MCF 10A (cell line): ENCODE measurements at regions not wholly inside any gene's neighbourhood (a gene's known extent, or its start where the extent isn't known, plus 50 kb on each side); places are given as distances from the start of the nearest gene placed in this dataset.

Experiments
- BruUV-seq: library from RNA; stranded (reverse); fragments of 400-500 nt; replicated peaks from 2 replicates; lab custom pipeline; 2021; lab: Mats Ljungman, UMichigan
- CTCF ChIA-PET: fragments of 300-600 bp; sonication (Branson Sonifier 250); formaldehyde crosslinking; extraction: SDS; loops from one replicate; lab custom pipeline; 2021; ENCODE audit warnings: antibody characterized with exemption, inconsistent platforms; lab: Yijun Ruan, JAX
- POLR2A ChIA-PET: fragments of 300-600, 350-650 bp; sonication (Branson Sonifier 250); formaldehyde crosslinking; extraction: SDS; loops from one replicate; lab custom pipeline; 2020; ENCODE audit warnings: antibody characterized with exemption, inconsistent platforms; lab: Yijun Ruan, JAX
- DNase-seq: peaks from one replicate; pipeline ENCODE4 v3.0.0-alpha.2; 2018; ENCODE audit not compliant: unreplicated experiment
- H3K27ac Mint-ChIP-seq: one replicate; pipeline ENCODE4 v1.8.0; 2022; ENCODE audit warnings: mild to moderate bottlenecking, low read depth, mixed read lengths; ENCODE audit not compliant: unreplicated experiment
- H3K27me3 Mint-ChIP-seq: one replicate; pipeline ENCODE4 v1.8.0; 2022; ENCODE audit warnings: mixed read lengths; ENCODE audit not compliant: insufficient read depth, unreplicated experiment
- H3K36me3 Mint-ChIP-seq: one replicate; pipeline ENCODE4 v1.8.0; 2022; ENCODE audit warnings: mild to moderate bottlenecking, moderate library complexity, mixed read lengths; ENCODE audit not compliant: insufficient read depth, unreplicated experiment
- H3K4me1 Mint-ChIP-seq: one replicate; pipeline ENCODE4 v1.8.0; 2022; ENCODE audit warnings: mixed read lengths; ENCODE audit not compliant: insufficient read depth, unreplicated experiment
- H3K4me3 Mint-ChIP-seq: one replicate; pipeline ENCODE4 v1.8.0; 2022; ENCODE audit warnings: mild to moderate bottlenecking, moderate library complexity, mixed read lengths; ENCODE audit not compliant: unreplicated experiment
- H3K9me3 Mint-ChIP-seq: one replicate; pipeline ENCODE4 v1.8.0; 2022; ENCODE audit warnings: mixed read lengths; ENCODE audit not compliant: unreplicated experiment
- intact Hi-C: fragments of 100-400 bp; cut with micrococcal nuclease; formaldehyde crosslinking; loops from 2 replicates; pipeline ENCODE4 v1.14.1; 2022
- TF ChIP-seq, protein P1 (sequence below): fragments of 200-600 bp; IDR thresholded peaks from one replicate; pipeline ENCODE4 v1.8.0; 2022; ENCODE audit warnings: antibody characterized with exemption, mild to moderate bottlenecking; ENCODE audit not compliant: unreplicated experiment

DNA sequence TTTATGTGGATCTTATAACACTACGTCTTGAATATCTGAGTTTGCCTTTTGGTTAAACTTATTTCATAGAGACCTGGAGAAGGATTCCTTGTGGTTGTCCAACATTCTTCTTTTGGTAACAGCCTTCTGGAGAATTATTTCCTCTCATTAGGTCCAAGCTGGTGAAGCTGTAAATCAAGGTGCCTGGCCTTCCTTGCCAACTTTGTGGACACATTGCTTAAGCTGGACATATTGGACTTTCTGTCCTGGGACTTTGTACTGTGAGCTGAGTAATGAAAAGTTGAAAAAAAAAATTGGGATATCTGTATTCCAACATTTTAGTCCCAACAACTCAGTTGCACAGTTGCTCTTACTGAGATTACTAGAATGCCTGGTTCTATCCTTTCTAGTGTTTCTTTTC is 186.2 kb downstream of the HAO1 start:
- no TSS peak for BruUV-seq
- TF ChIP-seq, protein P1, sequence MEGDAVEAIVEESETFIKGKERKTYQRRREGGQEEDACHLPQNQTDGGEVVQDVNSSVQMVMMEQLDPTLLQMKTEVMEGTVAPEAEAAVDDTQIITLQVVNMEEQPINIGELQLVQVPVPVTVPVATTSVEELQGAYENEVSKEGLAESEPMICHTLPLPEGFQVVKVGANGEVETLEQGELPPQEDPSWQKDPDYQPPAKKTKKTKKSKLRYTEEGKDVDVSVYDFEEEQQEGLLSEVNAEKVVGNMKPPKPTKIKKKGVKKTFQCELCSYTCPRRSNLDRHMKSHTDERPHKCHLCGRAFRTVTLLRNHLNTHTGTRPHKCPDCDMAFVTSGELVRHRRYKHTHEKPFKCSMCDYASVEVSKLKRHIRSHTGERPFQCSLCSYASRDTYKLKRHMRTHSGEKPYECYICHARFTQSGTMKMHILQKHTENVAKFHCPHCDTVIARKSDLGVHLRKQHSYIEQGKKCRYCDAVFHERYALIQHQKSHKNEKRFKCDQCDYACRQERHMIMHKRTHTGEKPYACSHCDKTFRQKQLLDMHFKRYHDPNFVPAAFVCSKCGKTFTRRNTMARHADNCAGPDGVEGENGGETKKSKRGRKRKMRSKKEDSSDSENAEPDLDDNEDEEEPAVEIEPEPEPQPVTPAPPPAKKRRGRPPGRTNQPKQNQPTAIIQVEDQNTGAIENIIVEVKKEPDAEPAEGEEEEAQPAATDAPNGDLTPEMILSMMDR, result no peak
- Mint-ChIP-seq H3K27me3 (no peaks in the 10 kb centered on the region), H3K36me3 (no peaks in the 10 kb centered on the region), H3K9me3 (no peaks in the 10 kb centered on the region), H3K27ac (no peak overlapping the region), H3K4me1 (no peaks in the 10 kb centered on the region), H3K4me3 (no peak overlapping the region)
- no peak for DNase-seq
- intact Hi-C loops, result no loop called here
- CTCF ChIA-PET, result interaction anchor here (0.5 kb wide), 1 partner anchor 328 kb away, joined by 3 read pairs; no protein-coding TSS in a partner anchor
- POLR2A ChIA-PET, result no interaction called here

DNA sequence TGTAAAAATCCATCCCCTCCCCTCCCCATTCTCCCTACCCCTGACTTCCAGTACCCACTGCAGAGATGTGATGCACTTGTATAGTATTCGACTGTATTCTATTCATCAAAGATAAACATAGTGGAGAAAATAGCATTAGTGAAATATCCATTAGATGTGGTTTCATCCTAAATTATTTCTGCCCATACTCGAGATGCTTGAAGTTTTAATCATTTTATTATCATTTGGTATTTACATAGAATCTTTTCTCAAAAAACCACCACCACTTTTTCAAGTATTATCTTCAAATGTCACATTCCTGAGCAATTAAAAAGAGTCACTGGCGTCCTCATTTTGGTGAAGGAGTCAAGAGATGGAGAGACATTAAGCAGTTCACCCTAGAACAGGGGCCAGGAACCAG is 181.9 kb downstream of the HAO1 start:
- Mint-ChIP-seq H3K36me3 (no peaks in the 10 kb centered on the region), H3K9me3 (no peaks in the 10 kb centered on the region), H3K4me3 (no peak overlapping the region), H3K27ac (no peak overlapping the region), H3K27me3 (no peaks in the 10 kb centered on the region), H3K4me1 (no peaks in the 10 kb centered on the region)
- no peak for DNase-seq
- no TSS peak for BruUV-seq
- intact Hi-C loops, result no loop called here
- ChIA-PET CTCF (no interaction called here), POLR2A (interaction anchor here (0.6 to 1.2 kb wide), 2 partner anchors 12 to 575 kb away, joined by 3 to 4 read pairs; no protein-coding TSS in a partner anchor)
- TF ChIP-seq, protein P1, result no peak

DNA sequence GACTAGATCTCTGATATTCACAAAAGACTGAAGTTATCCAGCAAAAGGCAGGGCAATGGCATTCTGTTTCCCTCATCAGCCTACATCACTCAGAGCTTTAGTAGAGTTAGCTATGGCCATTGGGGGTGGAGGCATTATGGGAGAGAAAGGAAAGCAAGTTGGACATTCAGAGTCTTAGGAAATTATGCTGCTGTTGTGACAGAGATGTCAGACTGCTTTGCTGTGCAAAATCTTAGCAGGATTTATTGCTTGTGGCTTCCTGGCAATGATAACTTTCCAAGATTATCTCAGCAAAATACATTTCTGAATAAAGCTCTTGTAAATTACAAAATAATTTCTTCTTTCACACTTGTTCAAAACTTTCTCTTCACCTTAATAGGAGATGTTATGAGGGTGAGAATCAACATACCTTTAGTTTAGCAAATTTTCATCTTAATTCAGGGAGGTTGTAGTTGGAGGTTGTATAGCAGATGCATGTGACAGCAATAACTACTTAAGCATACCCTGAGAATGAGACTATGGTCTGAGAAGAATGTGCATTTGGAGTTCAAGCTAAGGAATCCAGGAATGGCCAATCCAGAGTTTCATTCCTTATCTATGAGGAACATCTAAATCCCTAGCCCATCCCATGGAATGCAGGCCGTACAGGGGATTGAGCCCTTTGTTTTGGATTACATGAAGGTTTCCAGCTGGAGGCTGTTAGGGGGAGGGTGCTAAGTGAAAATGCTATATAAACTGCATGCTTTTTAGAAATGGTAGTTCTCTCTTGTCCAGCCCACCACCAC is 179.8 kb downstream of the HAO1 start:
- Mint-ChIP-seq H3K4me1 (no peaks in the 10 kb centered on the region), H3K27ac (no peak overlapping the region), H3K9me3 (no peaks in the 10 kb centered on the region), H3K4me3 (no peak overlapping the region), H3K36me3 (no peaks in the 10 kb centered on the region), H3K27me3 (no peaks in the 10 kb centered on the region)
- ChIA-PET CTCF (interaction anchor here (1.1 kb wide), 1 partner anchor 11 kb away, joined by 3 read pairs; no protein-coding TSS in a partner anchor), POLR2A (interaction anchor here (1.6 kb wide), 1 partner anchor 15 kb away, joined by 3 read pairs; no protein-coding TSS in a partner anchor)
- intact Hi-C loops, result no loop called here
- no peak for DNase-seq
- TF ChIP-seq, protein P1, result no peak
- no TSS peak for BruUV-seq

DNA sequence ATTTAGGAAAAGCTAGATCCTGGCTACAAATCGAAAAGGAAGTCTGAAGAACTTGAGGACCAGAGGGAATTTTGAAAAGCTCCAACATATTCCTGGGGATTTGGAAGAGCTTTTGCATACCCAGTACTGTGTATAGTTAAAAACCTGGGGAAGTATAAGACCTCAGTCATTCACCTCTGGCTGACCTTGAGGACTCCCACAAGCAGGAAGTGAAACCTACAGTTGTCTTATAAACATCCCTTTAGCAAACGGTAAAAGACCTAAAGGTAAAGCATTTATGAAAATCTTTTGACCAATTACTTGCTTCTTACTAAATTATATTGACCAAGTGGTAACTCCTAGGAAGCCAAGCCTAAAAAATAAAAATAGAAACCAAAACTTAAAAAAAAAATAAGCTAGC is 175.0 kb downstream of the HAO1 start:
- H3K9me3 Mint-ChIP-seq, result no peaks in the 10 kb centered on the region
- H3K27me3 Mint-ChIP-seq, result no peaks in the 10 kb centered on the region
- no peak overlapping the region for H3K4me3 Mint-ChIP-seq
- no peak for DNase-seq
- intact Hi-C loops, result no loop called here
- ChIA-PET POLR2A (interaction anchor here (0.6 to 1.2 kb wide), 3 partner anchors 10 to 239 kb away, joined by 3 to 7 read pairs (median 4); no protein-coding TSS in a partner anchor), CTCF (interaction anchor here (0.5 to 0.7 kb wide), 3 partner anchors 25 to 1342 kb away, joined by 3 to 4 read pairs (median 3); no protein-coding TSS in a partner anchor)
- TF ChIP-seq, protein P1, result no peak
- no peaks in the 10 kb centered on the region for H3K4me1 Mint-ChIP-seq
- H3K27ac Mint-ChIP-seq, result no peak overlapping the region
- no TSS peak for BruUV-seq
- H3K36me3 Mint-ChIP-seq, result no peaks in the 10 kb centered on the region
